Neural cell (in vitro differentiated cells): ENCODE measurements at regions not wholly inside any gene's neighbourhood (a gene's known extent, or its start where the extent isn't known, plus 50 kb on each side); places are given as distances from the start of the nearest gene placed in this dataset.

Source experiments
- H2AFZ ChIP-seq: fragments of 200-600, 300-800 bp; sonication (generic), shearing (Covaris generic); 2 replicates; pipeline ENCODE4 v1.6.0; 2014; ENCODE audit warnings: low read depth, mild to moderate bottlenecking, antibody characterized with exemption, low read length, moderate library complexity
- H3F3A ChIP-seq: fragments of 200-600 bp; shearing (Covaris generic); 2 replicates; pipeline ENCODE4 v1.6.1; 2016; ENCODE audit warnings: mild to moderate bottlenecking, moderate library complexity, mixed read lengths, antibody characterized with exemption, low read length; ENCODE audit not compliant: insufficient read depth, poor library complexity, severe bottlenecking
- H3K27ac ChIP-seq: fragments of 200-600, 300-800 bp; sonication (generic), shearing (Covaris generic); 2 replicates; pipeline ENCODE4 v1.5.1; 2014; ENCODE audit warnings: mild to moderate bottlenecking, low read length, moderate library complexity
- H3K27me3 ChIP-seq: fragments of 300-800, 200-600 bp; sonication (generic), shearing (Covaris generic); 2 replicates; pipeline ENCODE4 v1.6.0; 2014; ENCODE audit warnings: mild to moderate bottlenecking, low read depth, low read length, moderate library complexity; ENCODE audit not compliant: insufficient read depth
- H3K36me3 ChIP-seq: fragments of 300-800, 200-600 bp; sonication (generic), shearing (Covaris generic); 2 replicates; pipeline ENCODE4 v1.5.1; 2014; ENCODE audit warnings: mild to moderate bottlenecking, antibody characterized with exemption, low read length, moderate library complexity; ENCODE audit not compliant: insufficient read depth
- H3K4me2 ChIP-seq: fragments of 300-800, 200-600 bp; sonication (generic), shearing (Covaris generic); 2 replicates; pipeline ENCODE4 v1.6.0; 2014; ENCODE audit warnings: mild to moderate bottlenecking, low read length
- H3K4me3 ChIP-seq: fragments of 300-800, 200-600 bp; sonication (generic), shearing (Covaris generic); 2 replicates; pipeline ENCODE4 v1.5.1; 2014; ENCODE audit warnings: mild to moderate bottlenecking, low read length, moderate library complexity
- H3K79me2 ChIP-seq: fragments of 200-600 bp; shearing (Covaris generic); replicated peaks from 2 replicates; pipeline ENCODE4 v1.6.0; 2014; ENCODE audit warnings: mild to moderate bottlenecking, low read length, moderate library complexity; ENCODE audit not compliant: insufficient read depth
- H3K9ac ChIP-seq: fragments of 300-800, 200-600 bp; sonication (generic), shearing (Covaris generic); 2 replicates; pipeline ENCODE4 v1.6.1; 2016; ENCODE audit warnings: mild to moderate bottlenecking, low read length, mixed read lengths
- H3K9me2 ChIP-seq: fragments of 200-600 bp; shearing (Covaris generic); 2 replicates; pipeline ENCODE4 v1.6.1; 2016; ENCODE audit warnings: mild to moderate bottlenecking, low read length, mixed read lengths; ENCODE audit not compliant: insufficient read depth
- H3K9me3 ChIP-seq: fragments of 200-600, 300-800 bp; sonication (generic), shearing (Covaris generic); 2 replicates; pipeline ENCODE4 v1.6.1; 2016; ENCODE audit warnings: mild to moderate bottlenecking, mixed run types, low read length, moderate library complexity, mixed read lengths
- H4K20me1 ChIP-seq: fragments of 200-600 bp; shearing (Covaris generic); 2 replicates; pipeline ENCODE4 v1.6.1; 2016; ENCODE audit warnings: mild to moderate bottlenecking, mixed run types; ENCODE audit not compliant: insufficient read depth
- EP300 ChIP-seq: fragments of 450-650 bp; conservative IDR thresholded peaks from 2 replicates; pipeline ENCODE4 v1.6.1; 2014; ENCODE audit warnings: antibody characterized with exemption, mild to moderate bottlenecking, moderate library complexity; ENCODE audit not compliant: poor library complexity, severe bottlenecking
- EZH2 ChIP-seq: fragments of 200-600, 300-800 bp; shearing (Covaris generic), sonication (generic); IDR thresholded peaks from 2 replicates; pipeline ENCODE4 v1.6.1; 2014; ENCODE audit warnings: antibody characterized with exemption, low read length, borderline replicate concordance, mild to moderate bottlenecking; ENCODE audit not compliant: insufficient read depth, poor library complexity, severe bottlenecking
- MXI1 ChIP-seq: fragments of 450-650 bp; conservative IDR thresholded peaks from 2 replicates; pipeline ENCODE4 v1.6.1; 2014; ENCODE audit warnings: antibody characterized with exemption, mild to moderate bottlenecking; ENCODE audit not compliant: poor library complexity, severe bottlenecking
- POLR2AphosphoS5 ChIP-seq: IDR thresholded peaks from 2 replicates; pipeline ENCODE4 v1.6.1; 2012
- RAD21 ChIP-seq: fragments of 450-650 bp; conservative IDR thresholded peaks from 2 replicates; pipeline ENCODE4 v1.6.1; 2014; ENCODE audit warnings: antibody characterized with exemption, mild to moderate bottlenecking, moderate library complexity
- SMC3 ChIP-seq: fragments of 450-650 bp; conservative IDR thresholded peaks from 2 replicates; pipeline ENCODE4 v1.6.1; 2014; ENCODE audit warnings: antibody characterized with exemption, mild to moderate bottlenecking, moderate library complexity; ENCODE audit not compliant: poor library complexity
- TAF1 ChIP-seq: IDR thresholded peaks from 2 replicates; pipeline ENCODE4 v1.6.1; 2012; ENCODE audit warnings: low read depth
- TF ChIP-seq, protein P1 (sequence below): IDR thresholded peaks from 2 replicates; pipeline ENCODE4 v1.6.1; 2012; ENCODE audit warnings: borderline replicate concordance
- TF ChIP-seq, protein P2 (sequence below): fragments of 450-650 bp; IDR thresholded peaks from 2 replicates; pipeline ENCODE4 v1.5.1; 2014; ENCODE audit warnings: antibody characterized with exemption, mild to moderate bottlenecking, moderate library complexity; ENCODE audit not compliant: poor library complexity, severe bottlenecking

DNA sequence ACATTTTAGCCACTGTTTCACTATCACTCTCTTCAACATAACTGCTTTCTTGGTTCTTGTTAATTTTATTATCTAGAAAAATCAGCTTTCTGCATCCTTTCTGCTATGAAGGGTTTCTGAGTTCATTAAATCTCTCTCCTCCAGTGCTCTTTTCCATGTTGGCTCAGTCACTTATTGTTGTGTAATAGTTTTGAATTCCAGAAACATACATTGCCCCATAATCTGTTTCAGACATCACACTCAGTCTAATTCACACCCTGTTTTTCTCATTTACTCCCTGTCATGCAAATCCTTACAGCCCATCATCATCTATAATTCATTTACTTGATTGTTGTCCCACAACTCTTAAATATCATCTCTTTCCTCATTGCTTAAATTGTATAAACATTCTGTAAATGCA is 176.1 kb upstream of the CDH12 start:
- H3K4me2 ChIP-seq: no peak overlapping the region
- H3K9me3 ChIP-seq: no peaks in the 10 kb centered on the region
- H3K27me3 ChIP-seq: no peaks in the 10 kb centered on the region
- no peak overlapping the region for H3K9ac ChIP-seq
- H4K20me1 ChIP-seq: no peaks in the 10 kb centered on the region
- no peak for TF ChIP-seq EP300
- TF ChIP-seq, protein P1, sequence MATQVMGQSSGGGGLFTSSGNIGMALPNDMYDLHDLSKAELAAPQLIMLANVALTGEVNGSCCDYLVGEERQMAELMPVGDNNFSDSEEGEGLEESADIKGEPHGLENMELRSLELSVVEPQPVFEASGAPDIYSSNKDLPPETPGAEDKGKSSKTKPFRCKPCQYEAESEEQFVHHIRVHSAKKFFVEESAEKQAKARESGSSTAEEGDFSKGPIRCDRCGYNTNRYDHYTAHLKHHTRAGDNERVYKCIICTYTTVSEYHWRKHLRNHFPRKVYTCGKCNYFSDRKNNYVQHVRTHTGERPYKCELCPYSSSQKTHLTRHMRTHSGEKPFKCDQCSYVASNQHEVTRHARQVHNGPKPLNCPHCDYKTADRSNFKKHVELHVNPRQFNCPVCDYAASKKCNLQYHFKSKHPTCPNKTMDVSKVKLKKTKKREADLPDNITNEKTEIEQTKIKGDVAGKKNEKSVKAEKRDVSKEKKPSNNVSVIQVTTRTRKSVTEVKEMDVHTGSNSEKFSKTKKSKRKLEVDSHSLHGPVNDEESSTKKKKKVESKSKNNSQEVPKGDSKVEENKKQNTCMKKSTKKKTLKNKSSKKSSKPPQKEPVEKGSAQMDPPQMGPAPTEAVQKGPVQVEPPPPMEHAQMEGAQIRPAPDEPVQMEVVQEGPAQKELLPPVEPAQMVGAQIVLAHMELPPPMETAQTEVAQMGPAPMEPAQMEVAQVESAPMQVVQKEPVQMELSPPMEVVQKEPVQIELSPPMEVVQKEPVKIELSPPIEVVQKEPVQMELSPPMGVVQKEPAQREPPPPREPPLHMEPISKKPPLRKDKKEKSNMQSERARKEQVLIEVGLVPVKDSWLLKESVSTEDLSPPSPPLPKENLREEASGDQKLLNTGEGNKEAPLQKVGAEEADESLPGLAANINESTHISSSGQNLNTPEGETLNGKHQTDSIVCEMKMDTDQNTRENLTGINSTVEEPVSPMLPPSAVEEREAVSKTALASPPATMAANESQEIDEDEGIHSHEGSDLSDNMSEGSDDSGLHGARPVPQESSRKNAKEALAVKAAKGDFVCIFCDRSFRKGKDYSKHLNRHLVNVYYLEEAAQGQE: no peak
- no peak for TF ChIP-seq POLR2AphosphoS5
- TF ChIP-seq TAF1: no peak
- TF ChIP-seq, protein P2, sequence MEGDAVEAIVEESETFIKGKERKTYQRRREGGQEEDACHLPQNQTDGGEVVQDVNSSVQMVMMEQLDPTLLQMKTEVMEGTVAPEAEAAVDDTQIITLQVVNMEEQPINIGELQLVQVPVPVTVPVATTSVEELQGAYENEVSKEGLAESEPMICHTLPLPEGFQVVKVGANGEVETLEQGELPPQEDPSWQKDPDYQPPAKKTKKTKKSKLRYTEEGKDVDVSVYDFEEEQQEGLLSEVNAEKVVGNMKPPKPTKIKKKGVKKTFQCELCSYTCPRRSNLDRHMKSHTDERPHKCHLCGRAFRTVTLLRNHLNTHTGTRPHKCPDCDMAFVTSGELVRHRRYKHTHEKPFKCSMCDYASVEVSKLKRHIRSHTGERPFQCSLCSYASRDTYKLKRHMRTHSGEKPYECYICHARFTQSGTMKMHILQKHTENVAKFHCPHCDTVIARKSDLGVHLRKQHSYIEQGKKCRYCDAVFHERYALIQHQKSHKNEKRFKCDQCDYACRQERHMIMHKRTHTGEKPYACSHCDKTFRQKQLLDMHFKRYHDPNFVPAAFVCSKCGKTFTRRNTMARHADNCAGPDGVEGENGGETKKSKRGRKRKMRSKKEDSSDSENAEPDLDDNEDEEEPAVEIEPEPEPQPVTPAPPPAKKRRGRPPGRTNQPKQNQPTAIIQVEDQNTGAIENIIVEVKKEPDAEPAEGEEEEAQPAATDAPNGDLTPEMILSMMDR: no peak
- no peak for TF ChIP-seq MXI1
- TF ChIP-seq SMC3: no peak
- TF ChIP-seq EZH2: no peak
- no peak for TF ChIP-seq RAD21
- no peaks in the 10 kb centered on the region for H3K9me2 ChIP-seq
- H3F3A ChIP-seq: no peaks in the 10 kb centered on the region
- no peaks in the 10 kb centered on the region for H3K36me3 ChIP-seq
- H2AFZ ChIP-seq: no peak overlapping the region
- no peak overlapping the region for H3K4me3 ChIP-seq
- no peaks in the 10 kb centered on the region for H3K79me2 ChIP-seq
- no peak overlapping the region for H3K27ac ChIP-seq

DNA sequence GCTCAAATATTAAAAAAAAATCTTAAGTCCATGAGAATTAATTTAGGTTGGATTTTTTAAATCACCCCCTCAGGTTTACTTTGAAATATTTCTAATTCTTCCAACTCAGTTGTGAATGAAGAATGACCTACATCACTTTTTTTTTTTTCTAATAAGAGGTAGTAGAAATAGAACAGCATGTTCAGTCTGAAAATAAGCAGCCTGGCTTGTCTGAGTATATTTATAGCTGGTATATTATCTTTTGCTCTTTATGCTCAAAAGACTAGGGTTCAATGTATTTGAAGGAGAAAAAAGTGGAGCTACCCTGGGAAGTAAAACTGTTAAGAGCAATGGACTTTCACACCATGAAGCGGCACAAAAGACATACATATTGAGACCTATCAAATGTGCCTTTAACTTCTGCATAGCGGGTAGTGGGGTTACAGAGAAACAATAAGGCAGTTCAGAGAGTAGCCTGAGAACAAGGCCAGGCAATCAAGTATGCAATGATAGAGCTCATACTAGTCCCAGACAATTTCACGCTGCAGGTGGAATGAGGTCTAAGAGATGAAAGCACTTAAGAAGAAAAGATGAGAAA is 175.4 kb upstream of the CDH12 start:
- no peaks in the 10 kb centered on the region for H3K79me2 ChIP-seq
- peak; percentile 54 for TF ChIP-seq POLR2AphosphoS5
- TF ChIP-seq, protein P1: no peak
- H3K9me2 ChIP-seq: no peaks in the 10 kb centered on the region
- H3K36me3 ChIP-seq: no peaks in the 10 kb centered on the region
- H3K4me3 ChIP-seq: no peak overlapping the region
- H3K27ac ChIP-seq: no peak overlapping the region
- no peaks in the 10 kb centered on the region for H3K27me3 ChIP-seq
- H2AFZ ChIP-seq: no peak overlapping the region
- H3F3A ChIP-seq: no peaks in the 10 kb centered on the region
- no peak overlapping the region for H3K9ac ChIP-seq
- no peaks in the 10 kb centered on the region for H3K9me3 ChIP-seq
- no peak overlapping the region for H3K4me2 ChIP-seq
- no peaks in the 10 kb centered on the region for H4K20me1 ChIP-seq
